ENCODE measurements at regions not wholly inside any gene's neighbourhood (a gene's known extent, or its start where the extent isn't known, plus 50 kb on each side); places are given as distances from the start of the nearest gene placed in this dataset.

DNA sequence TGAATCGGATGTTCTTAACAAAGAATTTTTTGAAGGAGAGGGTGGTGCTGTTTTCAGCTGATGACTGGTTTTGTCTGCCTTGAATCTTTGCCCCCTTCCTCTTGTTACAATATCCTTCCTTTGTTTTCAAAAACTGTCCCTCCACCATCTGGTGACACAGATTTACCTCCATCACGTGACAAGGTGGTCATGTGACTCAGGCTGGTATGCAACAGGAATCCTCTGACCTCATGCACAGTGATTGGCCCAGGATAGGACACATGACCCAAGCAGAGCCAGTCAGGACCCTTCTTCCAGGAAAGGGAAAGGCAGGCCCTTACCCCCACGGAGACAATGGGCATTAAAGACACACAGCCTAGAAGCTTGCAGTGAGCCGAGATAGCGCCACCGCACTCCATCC lies 84.7 kb upstream of the MC3R start:
- Mint-ChIP-seq H3K27ac (no peak overlapping the region), H3K36me3 (no peaks in the 10 kb centered on the region), H3K9me3 (peaks cover 0 to 4% of the 10 kb centered on the region in 2 donors)
- ATAC-seq (no peak), DNase-seq (ENCODE audit: low spot score in 2 of 2) (no peak)

- no peak for DNase-seq (ENCODE audit: low spot score in 2 of 2)
- H3K9me3 Mint-ChIP-seq, result peaks cover 0 to 4% of the 10 kb centered on the region in 2 donors
- H3K27ac Mint-ChIP-seq, result no peak overlapping the region
Measured at GRCh38 chr20:56166781-56167465, 81.6 kb upstream of the MC3R start.

GRCh38 chr20:56171087-56172012 lies 77.2 kb upstream of the MC3R start:
- Mint-ChIP-seq H3K9me3 (peaks cover 0 to 4% of the 10 kb centered on the region in 2 donors), H3K27ac (no peak overlapping the region), H3K36me3 (no peaks in the 10 kb centered on the region)
- DNase-seq (ENCODE audit: low spot score in 2 of 2) (no peak), ATAC-seq (no peak)

More at GRCh38 chr20:56166781-56167465, 81.6 kb upstream of the MC3R start:
- no peaks in the 10 kb centered on the region for H3K36me3 Mint-ChIP-seq
- no peak for ATAC-seq

DNA sequence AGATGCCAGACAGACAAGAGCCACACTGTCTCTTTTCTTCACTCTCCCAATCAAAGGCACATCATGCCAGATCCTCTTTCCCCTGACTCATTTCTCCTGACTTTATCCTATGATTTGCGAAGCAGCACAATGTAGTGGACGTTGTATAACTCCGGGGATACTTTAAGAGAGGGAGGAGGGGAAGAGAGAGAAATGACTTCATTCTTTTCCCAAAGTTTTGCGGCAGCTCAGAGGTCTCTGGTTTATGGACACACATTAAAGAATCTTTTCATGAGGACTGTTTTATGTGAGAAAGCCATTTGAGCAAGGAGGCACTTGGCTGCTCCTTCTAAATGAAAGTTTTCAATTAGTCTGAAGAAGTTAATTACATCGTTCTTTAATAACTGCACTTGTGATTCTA lies 75.1 kb upstream of the MC3R start:
- Mint-ChIP-seq H3K27ac (no peak overlapping the region), H3K36me3 (no peaks in the 10 kb centered on the region), H3K9me3 (peaks cover 0 to 4% of the 10 kb centered on the region in 2 donors)
- DNase-seq (ENCODE audit: low spot score in 2 of 2) (no peak), ATAC-seq (no peak)

DNA sequence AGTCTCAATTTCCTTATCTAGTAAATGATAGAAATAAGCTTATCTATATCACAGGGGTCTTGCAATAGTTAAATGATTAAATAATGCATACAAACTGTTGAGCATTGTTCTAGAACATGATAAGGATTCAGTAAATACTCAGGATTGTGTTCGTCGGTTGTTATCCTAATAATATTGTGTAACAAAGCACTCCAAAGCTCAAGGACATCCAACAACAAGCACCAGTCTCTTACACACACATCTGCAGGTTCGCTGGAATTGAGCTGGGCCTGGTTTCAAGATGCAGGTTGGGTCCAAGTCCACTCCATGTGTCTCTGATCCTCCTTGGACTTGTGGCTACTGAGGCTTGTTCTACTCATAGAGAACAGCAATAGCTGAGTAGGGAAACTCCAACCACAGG lies 74.1 kb upstream of the MC3R start:
- DNase-seq (ENCODE audit: low spot score in 2 of 2) (no peak), ATAC-seq (no peak)
- peaks cover 0 to 4% of the 10 kb centered on the region in 2 donors for H3K9me3 Mint-ChIP-seq
- H3K27ac Mint-ChIP-seq, result no peak overlapping the region
- no peaks in the 10 kb centered on the region for H3K36me3 Mint-ChIP-seq

- DNase-seq (ENCODE audit: low spot score in 2 of 2) (no peak), ATAC-seq (no peak)
- no peak overlapping the region for H3K27ac Mint-ChIP-seq
- H3K36me3 Mint-ChIP-seq, result no peaks in the 10 kb centered on the region
- H3K9me3 Mint-ChIP-seq, result peaks cover 0 to 4% of the 10 kb centered on the region in 2 donors
Measured at GRCh38 chr20:56175884-56176283, 72.6 kb upstream of the MC3R start.

- no peak for DNase-seq (ENCODE audit: low spot score in 2 of 2)
- no peak overlapping the region for H3K27ac Mint-ChIP-seq
- no peak for ATAC-seq
- no peaks in the 10 kb centered on the region for H3K36me3 Mint-ChIP-seq
- H3K9me3 Mint-ChIP-seq, result peaks cover 0 to 4% of the 10 kb centered on the region in 2 donors
Measured at GRCh38 chr20:56178219-56178618, 70.3 kb upstream of the MC3R start.

- no peak overlapping the region for H3K27ac Mint-ChIP-seq
- no peaks in the 10 kb centered on the region for H3K9me3 Mint-ChIP-seq
- ATAC-seq (no peak), DNase-seq (ENCODE audit: low spot score in 2 of 2) (no peak)
- no peaks in the 10 kb centered on the region for H3K36me3 Mint-ChIP-seq
Measured at GRCh38 chr20:56179051-56179450, 69.5 kb upstream of the MC3R start.

DNA sequence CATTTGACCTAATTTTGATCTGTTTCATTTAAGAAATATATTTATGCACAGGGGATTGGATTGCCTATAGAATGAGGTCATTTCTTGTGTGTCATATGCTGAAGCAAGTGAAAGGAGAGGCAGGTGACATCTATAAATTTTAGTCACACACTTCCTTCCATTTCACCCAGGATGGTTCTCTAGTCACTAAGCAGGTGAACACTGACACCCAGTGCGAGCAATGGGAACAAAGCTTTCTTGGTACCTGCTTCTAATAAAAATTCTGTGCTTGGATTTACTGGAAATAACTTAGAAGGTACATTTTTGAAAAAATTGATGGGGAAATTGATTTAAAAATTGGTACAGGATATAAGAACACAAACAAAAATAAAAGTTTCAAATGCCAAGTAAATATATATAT lies 66.9 kb upstream of the MC3R start:
- no peak for DNase-seq (ENCODE audit: low spot score in 2 of 2)
- ATAC-seq, result no peak
- Mint-ChIP-seq H3K9me3 (no peaks in the 10 kb centered on the region), H3K27ac (no peak overlapping the region), H3K36me3 (no peaks in the 10 kb centered on the region)

DNA sequence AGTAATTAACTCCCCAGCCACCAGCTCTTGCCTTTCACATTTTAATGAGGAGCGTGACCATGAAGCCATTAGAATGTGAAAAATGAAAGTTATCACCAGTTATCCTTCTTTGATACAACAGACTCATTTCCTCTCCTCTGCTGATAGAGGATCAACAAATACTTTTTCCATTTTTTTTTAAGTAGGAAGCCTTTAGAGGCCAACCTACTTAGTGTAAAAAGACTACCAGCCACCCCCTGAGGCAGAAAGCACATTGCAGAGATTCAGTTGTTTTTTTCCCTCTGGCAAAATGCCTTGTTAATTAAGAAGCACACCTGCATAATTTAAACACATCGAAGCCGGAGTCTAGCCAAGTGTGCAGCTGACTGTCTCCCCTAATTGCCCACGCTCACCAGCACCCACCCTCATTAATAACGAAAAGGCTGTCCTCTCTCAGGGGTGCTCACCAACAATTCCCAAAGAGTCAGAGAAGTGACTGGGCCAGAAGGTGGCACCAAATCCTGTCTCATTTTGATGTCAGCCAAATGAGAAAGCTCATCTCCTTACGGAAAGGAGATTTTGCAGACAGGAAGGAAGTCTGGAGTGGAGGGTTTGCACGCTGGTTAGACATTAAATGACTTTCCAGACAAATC lies 60.9 kb upstream of the MC3R start:
- ATAC-seq, result no peak
- no peak overlapping the region for H3K27ac Mint-ChIP-seq
- H3K36me3 Mint-ChIP-seq, result no peaks in the 10 kb centered on the region
- DNase-seq (ENCODE audit: low spot score in 2 of 2), result no peak
- no peaks in the 10 kb centered on the region for H3K9me3 Mint-ChIP-seq

GRCh38 chr20:56194042-56194441 lies 54.5 kb upstream of the MC3R start:
- no peak for ATAC-seq
- H3K36me3 Mint-ChIP-seq, result peaks cover 0 to 2% of the 10 kb centered on the region in 2 donors
- no peak for DNase-seq (ENCODE audit: low spot score in 2 of 2)
- no peak overlapping the region for H3K27ac Mint-ChIP-seq
- peaks cover 0 to 9% of the 10 kb centered on the region in 2 donors for H3K9me3 Mint-ChIP-seq

DNA sequence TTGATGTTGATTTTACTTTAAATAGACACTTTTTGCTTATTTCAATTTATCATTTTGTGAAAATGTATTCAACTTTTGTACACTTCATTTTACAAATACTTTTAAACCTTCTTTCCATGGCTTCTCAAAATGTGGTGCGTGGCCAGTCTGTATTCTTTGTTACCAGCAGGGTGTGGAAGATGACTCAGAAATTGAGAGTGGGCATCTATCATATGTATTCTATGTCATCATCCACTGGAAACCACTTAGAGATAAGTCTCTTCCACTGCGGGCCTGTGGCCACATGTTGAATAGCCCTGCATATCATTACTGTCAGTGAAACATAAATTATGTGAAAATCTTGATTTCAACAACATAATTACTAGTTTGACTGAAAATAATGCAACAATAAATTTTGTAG lies 52.6 kb upstream of the MC3R start:
- no peak for DNase-seq (ENCODE audit: low spot score in 2 of 2)
- peaks cover 17 to 25% of the 10 kb centered on the region in 2 donors for H3K9me3 Mint-ChIP-seq
- H3K36me3 Mint-ChIP-seq, result peaks cover 13 to 20% of the 10 kb centered on the region in 2 donors
- no peak overlapping the region for H3K27ac Mint-ChIP-seq
- no peak for ATAC-seq

All from activated naive CD4-positive, alpha-beta T cell treated with anti-CD3 and anti-CD28 coated beads, Interleukin-2, amount 50 U/mL, for 72 hours (primary cell).